H9 (cell line): ENCODE measurements at regions not wholly inside any gene's neighbourhood (a gene's known extent, or its start where the extent isn't known, plus 50 kb on each side); places are given as distances from the start of the nearest gene placed in this dataset.

ENCODE experiments used
- DNase-seq: peaks from one replicate; pipeline ENCODE4 v3.0.0-alpha.2; 2017
- H2AFZ ChIP-seq: one replicate; pipeline ENCODE4 v1.6.1; 2013; ENCODE audit warnings: mild to moderate bottlenecking, low read length, control low read depth, moderate library complexity
- H2AK5ac ChIP-seq: 2 replicates; pipeline ENCODE4 v1.6.1; 2013; ENCODE audit warnings: low read length, control low read depth, mixed read lengths; ENCODE audit not compliant: insufficient read length
- H2BK120ac ChIP-seq: one replicate; pipeline ENCODE4 v1.6.1; 2013; ENCODE audit warnings: low read depth, mild to moderate bottlenecking, low read length, control low read depth, inconsistent platforms; ENCODE audit not compliant: poor library complexity, severe bottlenecking
- H2BK12ac ChIP-seq: 2 replicates; pipeline ENCODE4 v1.6.1; 2013; ENCODE audit warnings: low read length, control low read depth, mixed read lengths, low read depth; ENCODE audit not compliant: insufficient read length
- H2BK15ac ChIP-seq: 2 replicates; pipeline ENCODE4 v1.6.1; 2013; ENCODE audit warnings: low read depth, low read length, control low read depth
- H2BK20ac ChIP-seq: one replicate; pipeline ENCODE4 v1.6.1; 2013; ENCODE audit warnings: low read depth, mild to moderate bottlenecking, low read length, control low read depth, inconsistent platforms; ENCODE audit not compliant: poor library complexity, severe bottlenecking
- H2BK5ac ChIP-seq: 2 replicates; pipeline ENCODE4 v1.6.1; 2013; ENCODE audit warnings: low read length, control low read depth, mixed read lengths; ENCODE audit not compliant: insufficient read length
- H3K14ac ChIP-seq: 2 replicates; pipeline ENCODE4 v1.6.1; 2013; ENCODE audit warnings: low read length, control low read depth; ENCODE audit not compliant: insufficient read depth
- H3K18ac ChIP-seq: 2 replicates; pipeline ENCODE4 v1.6.1; 2013; ENCODE audit warnings: low read depth, mild to moderate bottlenecking, mixed read lengths, low read length, control low read depth; ENCODE audit not compliant: insufficient read length
- H3K23ac ChIP-seq: 2 replicates; pipeline ENCODE4 v1.6.1; 2013; ENCODE audit warnings: low read length, control low read depth, mixed read lengths, low read depth; ENCODE audit not compliant: insufficient read length
- H3K23me2 ChIP-seq: 2 replicates; pipeline ENCODE4 v1.6.1; 2013; ENCODE audit warnings: low read depth, mild to moderate bottlenecking, mixed read lengths, low read length, control low read depth; ENCODE audit not compliant: insufficient read length, poor library complexity, severe bottlenecking
- H3K27ac ChIP-seq: 2 replicates; pipeline ENCODE4 v1.5.1; 2013; ENCODE audit warnings: low read length, control low read depth, mixed read lengths, low read depth; ENCODE audit not compliant: insufficient read length
- H3K27me3 ChIP-seq: 2 replicates; pipeline ENCODE4 v1.6.1; 2013; ENCODE audit warnings: low read length, control low read depth, inconsistent platforms; ENCODE audit not compliant: insufficient read depth
- H3K4ac ChIP-seq: 2 replicates; pipeline ENCODE4 v1.6.1; 2013; ENCODE audit warnings: low read depth, mild to moderate bottlenecking, control low read depth, inconsistent platforms, low read length, moderate library complexity
- H3K4me1 ChIP-seq: 2 replicates; pipeline ENCODE4 v1.6.1; 2013; ENCODE audit warnings: low read length, control low read depth, inconsistent platforms; ENCODE audit not compliant: insufficient read depth
- H3K4me2 ChIP-seq: 2 replicates; pipeline ENCODE4 v1.6.1; 2013; ENCODE audit warnings: low read length, control low read depth, mixed read lengths; ENCODE audit not compliant: insufficient read length, insufficient read depth
- H3K56ac ChIP-seq: 2 replicates; pipeline ENCODE4 v1.6.1; 2013; ENCODE audit warnings: low read depth, mild to moderate bottlenecking, mixed read lengths, low read length, control low read depth; ENCODE audit not compliant: insufficient read length
- H3K79me1 ChIP-seq: 2 replicates; pipeline ENCODE4 v1.6.1; 2013; ENCODE audit warnings: low read depth, mild to moderate bottlenecking, moderate library complexity, low read length, control low read depth, inconsistent platforms; ENCODE audit not compliant: insufficient read depth, poor library complexity, severe bottlenecking
- H3K79me2 ChIP-seq: 2 replicates; pipeline ENCODE4 v1.6.1; 2013; ENCODE audit warnings: low read length, control low read depth, inconsistent platforms; ENCODE audit not compliant: insufficient read depth
- H3K9ac ChIP-seq: 2 replicates; pipeline ENCODE4 v1.6.1; 2013; ENCODE audit warnings: low read length, control low read depth, mixed read lengths; ENCODE audit not compliant: insufficient read length; ENCODE audit errors: extremely low read depth
- H3K9me3 ChIP-seq: one replicate; pipeline ENCODE4 v1.6.1; 2013; ENCODE audit warnings: low read depth, low read length, inconsistent platforms; ENCODE audit not compliant: control insufficient read depth
- H3T11ph ChIP-seq: one replicate; pipeline ENCODE4 v1.6.1; 2013; ENCODE audit warnings: mild to moderate bottlenecking, low read length, control low read depth, inconsistent platforms
- H4K20me1 ChIP-seq: one replicate; pipeline ENCODE4 v1.6.1; 2013; ENCODE audit not compliant: control insufficient read depth, insufficient read length, insufficient read depth
- H4K5ac ChIP-seq: 2 replicates; pipeline ENCODE4 v1.6.1; 2013; ENCODE audit warnings: low read depth, mild to moderate bottlenecking, mixed read lengths, low read length, control low read depth; ENCODE audit not compliant: insufficient read length
- H4K8ac ChIP-seq: replicated peaks from 2 replicates; pipeline ENCODE4 v1.6.1; 2013; ENCODE audit warnings: low read length, control low read depth, mixed read lengths, low read depth; ENCODE audit not compliant: insufficient read length
- H4K91ac ChIP-seq: 2 replicates; pipeline ENCODE4 v1.6.1; 2013; ENCODE audit warnings: low read depth, mild to moderate bottlenecking, moderate library complexity, mixed read lengths, low read length, control low read depth; ENCODE audit not compliant: insufficient read length
- H3K27ac Mint-ChIP-seq, 3 experiments: 2 replicates in 2 of 3; 3 replicates in 1 of 3; pipeline ENCODE4 v1.8.0; 2020 to 2021; ENCODE audit warnings: mixed read lengths in 3 of 3, mild to moderate bottlenecking in 1 of 3, moderate library complexity in 1 of 3
- H3K27me3 Mint-ChIP-seq: 2 replicates; pipeline ENCODE4 v1.8.0; 2021; ENCODE audit warnings: low read depth, mild to moderate bottlenecking, moderate library complexity, mixed read lengths
- H3K36me3 Mint-ChIP-seq, 3 experiments: 2 replicates in 2 of 3; 3 replicates in 1 of 3; pipeline ENCODE4 v1.8.0; 2020 to 2021; ENCODE audit warnings: low read depth in 3 of 3, mixed read lengths in 3 of 3; ENCODE audit not compliant: insufficient read depth in 1 of 3
- H3K4me1 Mint-ChIP-seq, 2 experiments: 2 replicates each; pipeline ENCODE4 v1.8.0; 2020; ENCODE audit warnings: mixed read lengths in 2 of 2
- H3K4me3 Mint-ChIP-seq, 2 experiments: 2 replicates in 1 of 2; 3 replicates in 1 of 2; pipeline ENCODE4 v1.8.0; 2020 to 2021; ENCODE audit warnings: mild to moderate bottlenecking in 2 of 2, mixed read lengths in 2 of 2, moderate library complexity in 1 of 2
- H3K9me3 Mint-ChIP-seq, 2 experiments: 2 replicates in 1 of 2; 3 replicates in 1 of 2; pipeline ENCODE4 v1.8.0; 2020; ENCODE audit warnings: mild to moderate bottlenecking in 2 of 2, mixed read lengths in 2 of 2, moderate library complexity in 1 of 2
- WGBS: extraction: QIAGEN DNeasy Blood & Tissue Kit; methylation state at CpG from one replicate; pipeline ENCODE4 v1.1.7; 2013; ENCODE audit warnings: missing lambda C conversion rate, low lambda C conversion rate, mixed read lengths; ENCODE audit not compliant: insufficient read length; ENCODE audit errors: extremely low coverage; 5-methylcytosine and 5-hydroxymethylcytosine counted together
- TF ChIP-seq, protein P1 (sequence below): fragments of 200-600 bp; sonication (generic); conservative IDR thresholded peaks from 3 replicates; pipeline ENCODE4 v1.8.0; 2021; ENCODE audit warnings: antibody characterized with exemption, mild to moderate bottlenecking

DNA sequence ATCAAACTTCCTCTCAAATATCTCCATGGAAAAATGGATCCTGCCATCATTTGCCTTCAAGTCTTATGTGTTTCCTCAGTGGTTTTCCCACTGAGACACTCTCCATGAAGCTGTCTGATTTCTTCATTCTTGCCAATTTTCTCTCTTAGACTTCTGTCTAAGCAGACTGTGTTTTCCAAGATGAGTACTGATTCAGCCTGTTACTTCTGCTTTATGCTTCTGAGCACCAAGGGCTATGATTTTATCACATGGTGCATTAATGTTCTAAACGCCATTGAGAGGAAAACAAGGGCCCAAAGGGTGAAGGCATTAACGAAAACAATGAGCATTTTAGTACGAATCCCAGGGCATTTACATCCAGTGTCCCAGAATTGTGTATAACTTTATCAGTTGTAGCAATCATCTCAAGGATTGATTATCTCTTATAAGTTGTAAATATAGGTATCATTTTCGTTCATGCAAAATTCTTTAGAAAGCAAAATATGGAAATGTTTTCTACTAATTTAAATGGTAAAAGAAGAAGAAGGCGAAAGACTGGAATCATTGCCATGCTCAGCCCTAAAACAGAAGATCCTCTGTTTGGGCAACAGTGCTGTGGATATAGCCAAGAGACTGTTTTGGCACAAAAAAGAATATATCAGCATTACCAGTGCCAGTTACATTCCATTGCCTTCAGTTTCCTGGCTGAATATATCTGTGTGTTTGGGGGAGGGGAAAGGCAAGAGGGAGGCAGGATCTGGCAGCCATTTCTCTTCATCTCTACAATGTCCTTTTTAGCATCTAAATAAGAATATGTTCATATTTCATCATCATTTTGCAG lies 537.6 kb downstream of the ANXA1 start:
- Histone ChIP-seq H2AK5ac (no peak overlapping the region), H2AFZ (no peak overlapping the region), H3K23me2 (no peaks in the 10 kb centered on the region), H2BK5ac (no peak overlapping the region), H4K20me1 (no peaks in the 10 kb centered on the region), H3K9ac (no peak overlapping the region), H3K4ac (no peak overlapping the region), H3K27ac (no peak overlapping the region), H3K4me1 (no peaks in the 10 kb centered on the region), H3K9me3 (no peaks in the 10 kb centered on the region), H2BK15ac (no peak overlapping the region), H3K79me2 (no peaks in the 10 kb centered on the region), H3K27me3 (no peaks in the 10 kb centered on the region), H4K5ac (no peak overlapping the region), H3K23ac (no peak overlapping the region), H3K79me1 (no peaks in the 10 kb centered on the region), H4K91ac (no peak overlapping the region), H3T11ph (no peak overlapping the region), H3K18ac (no peak overlapping the region), H2BK20ac (no peak overlapping the region), H3K14ac (no peak overlapping the region), H4K8ac (no peak overlapping the region), H3K4me2 (no peak overlapping the region), H2BK120ac (no peak overlapping the region), H3K56ac (no peak overlapping the region), H2BK12ac (no peak overlapping the region)
- no peaks in the 10 kb centered on the region for H3K27me3 Mint-ChIP-seq
- H3K27ac Mint-ChIP-seq = no peak overlapping the region
- no peak for DNase-seq
- H3K36me3 Mint-ChIP-seq = no peaks in the 10 kb centered on the region; a peak in 1 of 7 replicates
- H3K4me3 Mint-ChIP-seq = no peak overlapping the region
- H3K4me1 Mint-ChIP-seq = peaks cover 0 to 5% of the 10 kb centered on the region in 2 experiments; a peak in 2 of 4 replicates
- H3K9me3 Mint-ChIP-seq = no peaks in the 10 kb centered on the region
- WGBS = no CpG with 5 or more reads among the region's 5 CpGs
- TF ChIP-seq, protein P1, sequence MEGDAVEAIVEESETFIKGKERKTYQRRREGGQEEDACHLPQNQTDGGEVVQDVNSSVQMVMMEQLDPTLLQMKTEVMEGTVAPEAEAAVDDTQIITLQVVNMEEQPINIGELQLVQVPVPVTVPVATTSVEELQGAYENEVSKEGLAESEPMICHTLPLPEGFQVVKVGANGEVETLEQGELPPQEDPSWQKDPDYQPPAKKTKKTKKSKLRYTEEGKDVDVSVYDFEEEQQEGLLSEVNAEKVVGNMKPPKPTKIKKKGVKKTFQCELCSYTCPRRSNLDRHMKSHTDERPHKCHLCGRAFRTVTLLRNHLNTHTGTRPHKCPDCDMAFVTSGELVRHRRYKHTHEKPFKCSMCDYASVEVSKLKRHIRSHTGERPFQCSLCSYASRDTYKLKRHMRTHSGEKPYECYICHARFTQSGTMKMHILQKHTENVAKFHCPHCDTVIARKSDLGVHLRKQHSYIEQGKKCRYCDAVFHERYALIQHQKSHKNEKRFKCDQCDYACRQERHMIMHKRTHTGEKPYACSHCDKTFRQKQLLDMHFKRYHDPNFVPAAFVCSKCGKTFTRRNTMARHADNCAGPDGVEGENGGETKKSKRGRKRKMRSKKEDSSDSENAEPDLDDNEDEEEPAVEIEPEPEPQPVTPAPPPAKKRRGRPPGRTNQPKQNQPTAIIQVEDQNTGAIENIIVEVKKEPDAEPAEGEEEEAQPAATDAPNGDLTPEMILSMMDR = no peak
